Ovary (tissue), 3 donors: ENCODE measurements at regions not wholly inside any gene's neighbourhood (a gene's known extent, or its start where the extent isn't known, plus 50 kb on each side); places are given as distances from the start of the nearest gene placed in this dataset.

Source experiments
- CTCF ChIP-seq, 3 donors: fragments of 450-650 bp in 2 of 3; fragments of 200-600 bp in 1 of 3; IDR thresholded peaks; one replicate each; pipeline versions ENCODE4 v1.5.1 to v1.8.0; 2016 to 2022; ENCODE audit warnings: antibody characterized with exemption in 3 of 3, mild to moderate bottlenecking in 1 of 3
- EP300 ChIP-seq: sonication (generic); formaldehyde crosslinking; IDR thresholded peaks from one replicate; pipeline ENCODE4 v1.6.1; 2017; ENCODE audit warnings: antibody characterized with exemption
- POLR2A ChIP-seq: fragments of 450-650 bp; IDR thresholded peaks from one replicate; pipeline ENCODE4 v1.6.1; 2017; ENCODE audit warnings: antibody characterized with exemption, mild to moderate bottlenecking, moderate library complexity
- donor health status: DM: no; HTN: no; CAD: no.

DNA sequence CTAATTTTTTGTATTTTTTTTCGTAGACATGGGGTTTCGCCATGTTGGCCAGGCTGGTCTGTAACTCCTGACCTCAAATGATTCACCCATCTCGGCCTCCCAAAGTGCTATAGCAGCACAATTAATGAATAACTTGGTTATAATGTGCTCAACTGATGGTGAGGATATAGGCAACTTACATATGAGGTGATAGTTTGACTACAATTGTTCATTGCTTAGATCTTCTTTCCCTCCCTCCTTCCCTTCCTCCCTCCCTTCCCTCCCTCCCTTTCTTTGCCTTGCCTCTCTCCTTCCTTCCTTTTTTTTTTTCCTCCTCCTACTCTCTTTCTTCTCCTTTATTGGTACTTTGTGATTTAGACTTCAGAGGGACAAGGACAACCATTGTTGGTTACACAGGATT lies 151.2 kb downstream of the RNF144B start:
- TF ChIP-seq CTCF (IDR thresholded peaks at IDR 0.05) (no peak), POLR2A (no peak), EP300 (no peak)
